GM19099 (cell line): ENCODE measurements at regions not wholly inside any gene's neighbourhood (a gene's known extent, or its start where the extent isn't known, plus 50 kb on each side); places are given as distances from the start of the nearest gene placed in this dataset.

Source experiments
- POLR2A ChIP-seq: IDR thresholded peaks from 3 replicates; pipeline ENCODE4 v1.6.1; 2011; ENCODE audit warnings: low read depth; ENCODE audit not compliant: insufficient read length; ENCODE audit errors: extremely low read depth

- no peak for TF ChIP-seq POLR2A
Measured at GRCh38 chr6:79864421-79864820, 82.9 kb downstream of the ELOVL4 start.

- TF ChIP-seq POLR2A, result no peak
Measured at GRCh38 chr6:79864001-79864400, 83.4 kb downstream of the ELOVL4 start.

DNA sequence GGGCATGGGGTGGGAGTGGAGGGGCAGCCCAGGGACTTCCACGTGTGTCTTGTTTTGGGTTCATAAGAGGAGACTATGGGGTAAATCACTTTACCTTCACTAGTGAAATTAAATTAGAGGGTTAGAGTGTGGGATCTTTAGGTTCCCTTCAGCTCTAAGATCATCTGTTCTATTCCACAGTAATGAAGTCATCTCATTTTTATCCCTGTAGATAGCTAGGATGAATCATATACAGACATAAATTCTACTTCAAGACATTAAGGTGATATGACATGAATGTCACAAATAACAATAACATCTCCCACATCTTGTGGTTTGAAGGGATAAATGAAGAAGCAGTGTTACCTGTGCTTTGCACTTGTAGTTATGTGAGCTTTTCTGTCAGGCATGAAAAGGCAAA lies 83.8 kb downstream of the ELOVL4 start:
- no peak for TF ChIP-seq POLR2A

- no peak for TF ChIP-seq POLR2A
Measured at GRCh38 chr6:79862711-79863110, 84.6 kb downstream of the ELOVL4 start.

GRCh38 chr6:79862126-79862525 lies 85.2 kb downstream of the ELOVL4 start:
- no peak for TF ChIP-seq POLR2A

- TF ChIP-seq POLR2A, result no peak
Measured at GRCh38 chr6:79861023-79861422, 86.3 kb downstream of the ELOVL4 start.

- no peak for TF ChIP-seq POLR2A
Measured at GRCh38 chr6:79847426-79847825, 99.9 kb downstream of the ELOVL4 start.

GRCh38 chr6:79842376-79843040 lies 104.8 kb downstream of the ELOVL4 start:
- no peak for TF ChIP-seq POLR2A

DNA sequence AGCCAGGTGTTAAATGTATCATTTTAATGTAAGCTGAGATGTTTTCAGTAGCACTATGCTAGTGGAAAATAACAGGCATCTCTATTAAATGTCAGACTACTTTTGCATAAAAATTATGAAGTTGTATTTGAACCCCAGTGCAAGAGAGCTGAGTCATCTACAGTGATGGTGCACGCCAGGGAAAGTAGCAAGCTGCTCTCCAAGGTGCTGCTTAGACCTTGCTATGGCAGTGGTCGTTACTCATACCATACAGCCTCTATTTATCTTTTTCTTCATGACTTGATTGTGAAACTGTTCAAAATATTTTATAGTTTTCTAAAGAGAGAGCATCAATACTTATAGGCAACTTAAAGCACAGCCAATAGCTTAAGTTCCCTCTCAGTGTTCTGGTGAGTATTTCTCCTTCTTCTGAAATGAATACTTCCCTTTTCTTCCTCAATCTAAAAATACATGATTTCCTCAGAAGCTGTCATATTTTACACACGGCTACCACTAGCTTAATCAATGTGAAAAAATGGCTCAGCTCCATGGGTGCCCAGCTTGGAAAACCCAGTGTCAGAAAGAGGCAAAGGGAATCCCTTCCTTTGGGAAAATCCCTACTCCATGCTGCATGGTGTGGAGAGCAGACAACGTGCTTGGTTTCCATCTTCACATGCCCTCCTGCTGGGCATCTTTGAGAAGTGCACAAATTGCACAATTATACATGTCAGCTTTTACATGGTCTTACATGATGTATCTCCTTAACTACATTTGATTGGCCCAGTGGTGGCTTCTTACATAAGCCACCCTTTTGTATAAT lies 105.6 kb downstream of the ELOVL4 start:
- TF ChIP-seq POLR2A, result no peak

GRCh38 chr6:79838851-79839250 lies 108.5 kb downstream of the ELOVL4 start:
- TF ChIP-seq POLR2A, result no peak

DNA sequence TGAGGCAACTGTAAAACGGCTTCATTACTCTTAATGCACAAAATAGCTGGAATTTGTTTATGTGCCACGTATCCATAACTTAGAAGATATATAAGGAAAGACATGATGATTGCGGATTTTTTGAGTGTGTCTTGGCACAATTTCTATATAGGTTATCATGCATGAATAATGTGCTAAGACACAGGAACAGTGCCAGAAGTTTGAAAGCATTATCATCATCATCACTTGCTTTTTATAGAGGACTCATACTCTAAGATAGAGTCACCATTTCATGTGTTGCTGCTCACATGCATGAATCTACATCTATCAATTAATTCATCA lies 113.4 kb downstream of the ELOVL4 start:
- no peak for TF ChIP-seq POLR2A

- no peak for TF ChIP-seq POLR2A
Measured at GRCh38 chr6:79833264-79833963, 113.9 kb downstream of the ELOVL4 start.

GRCh38 chr6:79832723-79833122 lies 114.6 kb downstream of the ELOVL4 start:
- TF ChIP-seq POLR2A, result no peak

DNA sequence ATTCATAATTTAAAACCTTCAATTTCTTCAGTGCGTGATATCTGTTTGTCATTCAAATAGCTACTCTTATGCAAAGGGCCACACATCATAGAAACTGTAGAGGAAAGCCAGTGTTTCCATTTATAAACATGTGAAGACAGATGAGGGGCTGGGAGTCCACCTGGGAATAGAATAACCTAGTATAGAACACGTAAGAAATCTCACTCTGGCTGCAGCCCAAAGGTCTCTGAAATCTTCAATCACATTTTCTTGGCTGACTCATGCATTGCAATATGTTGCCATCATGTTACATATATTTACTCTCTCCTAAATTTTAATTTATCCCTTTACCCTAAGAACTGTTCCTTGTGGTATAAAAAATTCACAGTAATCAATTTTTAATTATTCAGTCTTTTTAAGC lies 123.2 kb downstream of the ELOVL4 start:
- no peak for TF ChIP-seq POLR2A

- no peak for TF ChIP-seq POLR2A
Measured at GRCh38 chr6:79821859-79822258, 125.5 kb downstream of the ELOVL4 start.

- no peak for TF ChIP-seq POLR2A
Measured at GRCh38 chr6:79818471-79818870, 128.9 kb downstream of the ELOVL4 start.

GRCh38 chr6:79814940-79815339 lies 132.4 kb downstream of the ELOVL4 start:
- no peak for TF ChIP-seq POLR2A
